BJ (cell line): ENCODE measurements at regions not wholly inside any gene's neighbourhood (a gene's known extent, or its start where the extent isn't known, plus 50 kb on each side); places are given as distances from the start of the nearest gene placed in this dataset.
"Not testable (repeated sequence)": the region's sequence is repeated elsewhere in the genome, so short reads cannot be mapped to it uniquely, and the experiment has no call there.

Experiments used
- CTCF ChIA-PET: fragments of 350-600 bp; formaldehyde crosslinking; extraction: SDS; loops from one replicate; lab custom pipeline; 2021; ENCODE audit warnings: antibody characterized with exemption, inconsistent platforms; lab: Yijun Ruan, JAX
- POLR2A ChIA-PET: fragments of 300-600 bp; sonication (Branson Sonifier 250); formaldehyde crosslinking; extraction: SDS; loops from one replicate; lab custom pipeline; 2021; ENCODE audit warnings: antibody characterized with exemption; lab: Charles Lee
- DNase-seq: peaks from one replicate; pipeline ENCODE4 v3.0.0-alpha.2; 2011; ENCODE audit warnings: low read depth
- H3K27me3 ChIP-seq: 2 replicates; pipeline ENCODE4 v1.6.0; 2011; ENCODE audit warnings: low read length; ENCODE audit not compliant: control insufficient read depth, insufficient read depth
- H3K36me3 ChIP-seq: 2 replicates; pipeline ENCODE4 v1.5.1; 2011; ENCODE audit warnings: low read length; ENCODE audit not compliant: control insufficient read depth, insufficient read depth
- H3K4me3 ChIP-seq: 2 replicates; pipeline ENCODE4 v1.5.1; 2011; ENCODE audit warnings: low read depth, mild to moderate bottlenecking, control low read depth, low read length
- TF ChIP-seq, protein P1 (sequence below): IDR thresholded peaks from 2 replicates; pipeline ENCODE4 v1.5.1; 2011; ENCODE audit warnings: low read depth, mild to moderate bottlenecking, control low read depth, inconsistent platforms, low read length, moderate library complexity; ENCODE audit not compliant: insufficient read depth

DNA sequence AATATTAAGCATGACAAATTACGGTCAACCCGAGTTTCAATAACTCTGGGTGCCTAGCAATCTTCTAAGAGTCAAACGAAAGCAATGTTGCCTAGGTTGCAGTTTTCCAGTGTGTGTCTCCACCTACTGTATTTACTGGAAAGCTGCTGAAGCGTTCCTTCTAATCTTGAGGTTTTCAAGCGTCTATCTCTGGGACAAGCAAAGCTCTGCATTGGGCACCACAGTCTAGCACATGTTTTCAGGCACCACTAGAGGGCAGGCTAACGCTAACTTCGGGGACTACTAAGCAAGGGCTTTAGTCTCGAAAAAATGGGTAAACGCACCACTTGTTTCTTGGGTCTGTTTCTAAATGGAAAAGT, 82.7 kb upstream of the KIF2A start:
- CTCF ChIA-PET, result interaction anchor here (0.6 to 2.1 kb wide), 3 partner anchors 56 to 931 kb away, joined by 3 to 15 read pairs (median 4); no protein-coding TSS in a partner anchor
- not testable (repeated sequence) for DNase-seq, H3K36me3 ChIP-seq, H3K27me3 ChIP-seq, H3K4me3 ChIP-seq
- TF ChIP-seq, protein P1, sequence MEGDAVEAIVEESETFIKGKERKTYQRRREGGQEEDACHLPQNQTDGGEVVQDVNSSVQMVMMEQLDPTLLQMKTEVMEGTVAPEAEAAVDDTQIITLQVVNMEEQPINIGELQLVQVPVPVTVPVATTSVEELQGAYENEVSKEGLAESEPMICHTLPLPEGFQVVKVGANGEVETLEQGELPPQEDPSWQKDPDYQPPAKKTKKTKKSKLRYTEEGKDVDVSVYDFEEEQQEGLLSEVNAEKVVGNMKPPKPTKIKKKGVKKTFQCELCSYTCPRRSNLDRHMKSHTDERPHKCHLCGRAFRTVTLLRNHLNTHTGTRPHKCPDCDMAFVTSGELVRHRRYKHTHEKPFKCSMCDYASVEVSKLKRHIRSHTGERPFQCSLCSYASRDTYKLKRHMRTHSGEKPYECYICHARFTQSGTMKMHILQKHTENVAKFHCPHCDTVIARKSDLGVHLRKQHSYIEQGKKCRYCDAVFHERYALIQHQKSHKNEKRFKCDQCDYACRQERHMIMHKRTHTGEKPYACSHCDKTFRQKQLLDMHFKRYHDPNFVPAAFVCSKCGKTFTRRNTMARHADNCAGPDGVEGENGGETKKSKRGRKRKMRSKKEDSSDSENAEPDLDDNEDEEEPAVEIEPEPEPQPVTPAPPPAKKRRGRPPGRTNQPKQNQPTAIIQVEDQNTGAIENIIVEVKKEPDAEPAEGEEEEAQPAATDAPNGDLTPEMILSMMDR, result peak; percentile 34
- POLR2A ChIA-PET, result interaction anchor here (0.6 kb wide), 1 partner anchor 23 kb away, joined by 19 read pairs; no protein-coding TSS in a partner anchor

DNA sequence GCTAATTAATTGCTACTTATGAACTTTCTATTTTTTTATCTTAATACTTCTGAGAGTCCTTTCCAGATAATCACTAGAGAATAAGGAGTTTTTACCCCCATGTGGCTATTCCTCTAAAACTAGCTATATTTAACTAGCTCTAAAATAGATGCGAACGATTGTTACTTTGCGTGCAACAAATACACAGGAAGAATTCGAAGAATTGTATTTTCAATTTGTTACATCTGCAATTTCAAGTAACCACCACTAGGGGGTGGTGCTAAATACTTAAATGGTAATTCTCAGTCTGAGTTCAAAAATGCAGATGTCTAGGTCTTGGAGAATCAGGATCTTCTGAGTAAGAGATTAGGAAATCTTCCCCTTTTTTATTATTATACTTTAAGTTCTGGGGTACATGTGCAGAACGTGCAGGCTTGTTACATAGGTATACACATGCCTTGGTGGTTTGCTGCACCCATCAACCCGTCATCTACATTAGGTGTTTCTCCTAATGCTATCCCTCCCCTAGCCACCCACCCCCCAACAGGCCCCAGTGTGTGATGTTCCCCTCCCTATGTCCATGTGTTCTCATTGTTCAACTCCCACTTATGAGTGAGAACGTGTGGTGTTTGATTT, 80.9 kb upstream of the KIF2A start:
- H3K36me3 ChIP-seq, POLR2A ChIA-PET, DNase-seq, H3K27me3 ChIP-seq, H3K4me3 ChIP-seq: not testable (repeated sequence)
- TF ChIP-seq, protein P1, result peak; percentile 21; the same call in 1 of the 2 replicates
- CTCF ChIA-PET, result interaction anchor here (0.7 to 2.1 kb wide), 2 partner anchors 128 to 322 kb away, joined by 3 to 15 read pairs; no protein-coding TSS in a partner anchor

DNA sequence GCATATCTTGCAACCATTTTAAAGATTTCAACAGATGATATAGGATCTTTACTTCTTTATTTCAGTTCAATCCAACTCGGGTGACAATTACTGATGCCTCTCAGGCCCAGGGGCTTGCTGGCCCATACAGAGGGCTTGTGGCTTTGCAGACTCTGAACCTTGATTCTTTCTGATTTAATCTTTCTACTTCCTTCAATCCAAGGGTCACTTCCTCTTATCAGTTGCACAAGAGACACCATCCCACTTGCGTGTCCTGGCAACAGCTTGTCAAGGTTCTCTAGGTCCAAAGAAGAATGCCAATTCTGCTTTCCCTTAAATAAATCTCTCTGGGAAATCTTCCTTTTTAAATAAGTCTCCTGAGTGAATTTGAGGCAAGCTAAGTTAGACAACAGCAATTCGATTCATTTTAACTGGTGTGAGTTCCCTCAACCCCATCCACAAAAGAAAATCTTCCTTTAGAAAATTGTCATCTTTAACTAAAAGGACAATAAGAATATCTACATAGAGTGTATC, 75.1 kb upstream of the KIF2A start:
- CTCF ChIA-PET, result not testable (repeated sequence)

DNA sequence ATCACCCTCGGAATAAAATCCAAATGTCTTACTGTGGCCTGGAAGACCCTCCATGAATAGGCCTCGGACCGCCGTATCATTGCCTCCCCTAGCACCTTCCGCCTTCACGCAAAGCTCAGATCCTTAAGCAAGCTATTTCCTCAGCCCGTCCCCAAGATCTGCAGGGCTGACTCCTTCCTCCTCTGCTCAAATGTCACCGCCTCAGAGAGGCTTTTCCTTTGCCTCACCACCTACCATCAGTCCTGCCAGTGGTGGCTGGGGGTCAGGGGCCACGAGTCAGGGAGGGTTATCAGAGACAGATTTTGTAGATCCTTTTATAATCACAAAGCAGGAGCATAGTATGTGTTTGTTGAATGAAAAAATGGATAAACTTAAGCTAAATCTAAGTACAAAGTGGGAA, 74.4 kb upstream of the KIF2A start:
- POLR2A ChIA-PET, result no interaction called here
- CTCF ChIA-PET, result no interaction called here

More for the DNA sequence above, 75.1 kb upstream of the KIF2A start:
- DNase-seq, H3K4me3 ChIP-seq, H3K27me3 ChIP-seq, H3K36me3 ChIP-seq, POLR2A ChIA-PET: not testable (repeated sequence)

DNA sequence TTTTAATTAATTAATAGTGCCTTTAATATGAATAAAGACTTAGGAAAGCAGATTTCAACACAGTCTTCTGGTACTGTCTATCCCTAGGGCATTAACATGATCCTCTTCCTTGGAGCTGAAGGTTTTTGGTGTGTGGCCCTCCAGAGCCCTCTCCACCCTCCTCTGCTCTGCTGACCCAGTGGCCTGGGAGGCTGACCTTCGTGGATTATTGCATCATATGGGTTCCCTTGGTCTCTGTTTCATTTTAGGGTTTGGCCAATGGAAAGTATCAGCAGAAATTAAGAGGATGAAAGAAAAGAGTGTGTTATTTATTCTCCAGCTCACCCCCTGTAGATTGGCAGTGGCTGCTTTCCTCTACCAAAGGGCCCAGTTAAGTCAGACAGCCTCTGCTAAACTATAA, 73.8 kb upstream of the KIF2A start:
- H3K27me3 ChIP-seq, POLR2A ChIA-PET, H3K36me3 ChIP-seq, DNase-seq, H3K4me3 ChIP-seq, CTCF ChIA-PET: not testable (repeated sequence)

More for the DNA sequence above, 74.4 kb upstream of the KIF2A start:
- Histone ChIP-seq H3K36me3 (no peaks in the 10 kb centered on the region), H3K4me3 (no peak overlapping the region), H3K27me3 (no peaks in the 10 kb centered on the region)
- TF ChIP-seq, protein P1, result no peak
- no peak for DNase-seq

DNA sequence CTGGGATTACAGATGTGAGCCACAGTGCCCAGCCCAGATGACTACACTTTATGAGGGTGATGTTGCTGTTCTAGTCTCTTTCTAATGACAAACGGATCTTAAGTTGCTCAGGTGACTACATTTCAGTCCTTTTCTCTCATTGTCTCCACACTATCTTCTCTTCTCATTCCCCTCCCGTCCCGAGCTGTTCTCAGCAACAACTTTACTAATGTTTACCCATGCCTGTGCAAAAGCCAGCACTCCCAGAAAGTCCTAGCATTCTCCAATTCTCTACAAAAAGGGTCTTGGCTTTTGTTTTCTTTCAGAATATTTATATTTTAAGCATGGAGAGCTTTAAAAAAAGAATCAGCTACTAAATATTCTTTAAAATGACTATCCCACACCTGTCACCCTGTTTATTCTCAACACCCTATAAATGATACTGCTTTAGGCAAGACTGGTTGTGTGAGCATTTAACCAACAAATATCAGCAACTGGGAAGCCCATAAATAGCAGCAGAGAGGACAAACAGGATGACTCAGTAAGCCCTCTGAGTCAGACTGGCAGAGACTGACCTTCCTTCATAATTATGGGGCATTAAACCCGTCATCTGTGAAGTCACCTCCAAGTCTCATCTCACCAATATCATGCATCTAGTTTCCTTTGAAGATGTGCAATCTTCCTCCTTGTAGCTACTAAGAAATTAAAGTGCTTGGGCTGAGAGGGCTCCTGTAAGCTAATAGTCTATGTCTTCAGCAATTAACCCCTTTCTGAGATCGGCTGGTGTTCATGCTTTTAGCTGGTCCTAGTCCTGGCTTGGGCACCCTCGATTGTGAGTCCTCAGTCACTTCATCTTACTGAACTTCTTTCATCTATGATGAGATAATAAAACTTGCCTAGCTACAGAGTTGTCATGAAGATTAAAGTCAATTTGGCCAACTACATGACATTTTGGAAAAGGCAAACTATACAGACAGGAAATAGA, 72.6 kb upstream of the KIF2A start:
- CTCF ChIA-PET, H3K4me3 ChIP-seq, H3K27me3 ChIP-seq, POLR2A ChIA-PET, H3K36me3 ChIP-seq: not testable (repeated sequence)
- peak; percentile 10 for DNase-seq

DNA sequence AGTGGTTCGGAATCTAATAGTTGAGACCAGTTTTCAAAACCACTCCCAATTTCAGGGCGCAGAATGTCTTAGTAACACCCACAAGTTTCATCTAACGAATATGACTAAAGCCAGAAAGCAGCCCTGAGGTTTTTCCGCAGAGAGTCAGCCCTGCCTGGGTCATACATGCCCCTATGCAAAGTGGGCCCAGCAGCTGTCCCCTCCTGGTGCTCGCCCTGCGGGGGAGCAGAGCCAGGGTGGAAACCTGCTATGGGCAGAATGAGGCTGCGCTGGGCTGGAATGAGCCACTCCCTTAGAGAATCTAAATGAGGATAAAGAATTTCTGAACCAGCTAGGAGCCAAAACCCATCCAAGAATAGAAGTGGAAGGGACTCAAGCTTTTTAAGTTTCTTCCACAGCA, 69.4 kb upstream of the KIF2A start:
- H3K27me3 ChIP-seq, H3K4me3 ChIP-seq, POLR2A ChIA-PET, DNase-seq, H3K36me3 ChIP-seq: not testable (repeated sequence)
- CTCF ChIA-PET, result interaction anchor here (0.6 kb wide), 1 partner anchor 1155 kb away, joined by 3 read pairs; no protein-coding TSS in a partner anchor

DNA sequence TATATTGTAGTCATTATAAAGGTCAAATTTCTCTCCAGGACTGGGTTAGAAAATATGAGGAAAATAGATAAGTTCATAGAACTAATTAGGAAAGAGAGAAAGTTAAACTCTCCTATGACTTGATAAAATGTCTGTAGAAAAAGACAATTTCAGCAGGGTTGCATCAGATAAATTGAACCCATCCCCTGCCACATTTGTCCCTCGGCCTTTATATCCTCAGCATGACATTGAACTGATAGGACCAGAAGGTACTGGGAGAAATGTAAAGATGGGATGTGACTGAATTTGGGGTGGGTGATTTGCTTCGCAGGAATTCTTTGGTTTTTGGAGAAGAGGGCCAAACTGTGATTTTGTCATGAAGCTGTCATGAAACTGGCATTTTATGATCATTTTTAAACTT, 68.1 kb upstream of the KIF2A start:
- POLR2A ChIA-PET, H3K36me3 ChIP-seq, H3K27me3 ChIP-seq, H3K4me3 ChIP-seq, CTCF ChIA-PET, DNase-seq: not testable (repeated sequence)

DNA sequence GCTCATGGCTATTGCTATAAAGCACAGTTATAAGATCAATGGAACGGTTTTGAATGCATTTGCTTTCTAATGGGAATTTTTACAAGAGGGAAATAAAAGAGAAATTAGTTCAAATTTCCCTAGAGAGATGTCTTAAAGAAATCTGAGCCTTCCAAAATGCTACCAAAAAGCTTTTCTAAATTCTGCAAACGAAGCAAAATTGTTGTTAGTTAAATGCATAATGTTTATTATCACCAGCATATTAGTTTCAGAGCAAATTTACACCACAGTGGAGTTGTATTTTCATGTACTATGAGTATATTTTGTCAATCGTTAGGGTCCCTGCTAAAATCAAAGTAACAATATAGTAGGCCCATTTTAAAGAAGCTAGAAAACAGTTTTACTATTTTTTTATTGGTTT, 67.4 kb upstream of the KIF2A start:
- H3K27me3 ChIP-seq, DNase-seq, POLR2A ChIA-PET, H3K36me3 ChIP-seq, H3K4me3 ChIP-seq, CTCF ChIA-PET: not testable (repeated sequence)
